GM12865 (cell line): ENCODE measurements at regions not wholly inside any gene's neighbourhood (a gene's known extent, or its start where the extent isn't known, plus 50 kb on each side); places are given as distances from the start of the nearest gene placed in this dataset.
"Not testable (repeated sequence)": the region's sequence is repeated elsewhere in the genome, so short reads cannot be mapped to it uniquely, and the experiment has no call there.

Source experiments
- DNase-seq: peaks from one replicate; pipeline ENCODE4 v3.0.0; 2010; ENCODE audit warnings: low read depth
- H3K4me3 ChIP-seq: 2 replicates; pipeline ENCODE4 v1.5.1; 2011; ENCODE audit warnings: mild to moderate bottlenecking, low read depth, low read length, control low read depth
- TF ChIP-seq, protein P1 (sequence below): IDR thresholded peaks from 2 replicates; pipeline ENCODE4 v1.5.1; 2011; ENCODE audit warnings: low read length, control low read depth, low read depth, inconsistent platforms; ENCODE audit not compliant: insufficient read depth; ENCODE audit errors: missing control alignments

DNA sequence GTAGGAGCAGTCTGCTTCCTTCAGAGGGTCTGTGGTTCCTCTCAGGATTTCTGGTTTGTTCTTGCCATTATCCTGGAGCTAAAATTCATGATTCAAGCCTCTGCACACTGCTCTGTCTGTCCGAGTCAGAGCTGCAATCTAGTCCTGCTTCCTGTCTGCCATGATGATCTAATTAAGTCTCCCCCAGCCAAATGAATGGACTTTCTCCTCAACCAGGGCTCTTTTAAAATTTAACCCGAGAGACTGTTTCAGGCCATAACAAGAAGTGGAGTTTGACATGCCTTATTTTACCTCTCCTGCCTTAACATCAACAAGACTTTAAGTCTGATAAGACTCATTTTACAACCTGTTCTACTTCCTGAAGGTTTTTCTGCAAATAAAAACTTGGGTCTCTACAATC is 1009.6 kb upstream of the DDX18 start:
- H3K4me3 ChIP-seq = no peak overlapping the region
- TF ChIP-seq, protein P1, sequence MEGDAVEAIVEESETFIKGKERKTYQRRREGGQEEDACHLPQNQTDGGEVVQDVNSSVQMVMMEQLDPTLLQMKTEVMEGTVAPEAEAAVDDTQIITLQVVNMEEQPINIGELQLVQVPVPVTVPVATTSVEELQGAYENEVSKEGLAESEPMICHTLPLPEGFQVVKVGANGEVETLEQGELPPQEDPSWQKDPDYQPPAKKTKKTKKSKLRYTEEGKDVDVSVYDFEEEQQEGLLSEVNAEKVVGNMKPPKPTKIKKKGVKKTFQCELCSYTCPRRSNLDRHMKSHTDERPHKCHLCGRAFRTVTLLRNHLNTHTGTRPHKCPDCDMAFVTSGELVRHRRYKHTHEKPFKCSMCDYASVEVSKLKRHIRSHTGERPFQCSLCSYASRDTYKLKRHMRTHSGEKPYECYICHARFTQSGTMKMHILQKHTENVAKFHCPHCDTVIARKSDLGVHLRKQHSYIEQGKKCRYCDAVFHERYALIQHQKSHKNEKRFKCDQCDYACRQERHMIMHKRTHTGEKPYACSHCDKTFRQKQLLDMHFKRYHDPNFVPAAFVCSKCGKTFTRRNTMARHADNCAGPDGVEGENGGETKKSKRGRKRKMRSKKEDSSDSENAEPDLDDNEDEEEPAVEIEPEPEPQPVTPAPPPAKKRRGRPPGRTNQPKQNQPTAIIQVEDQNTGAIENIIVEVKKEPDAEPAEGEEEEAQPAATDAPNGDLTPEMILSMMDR = no peak
- DNase-seq = no peak

DNA sequence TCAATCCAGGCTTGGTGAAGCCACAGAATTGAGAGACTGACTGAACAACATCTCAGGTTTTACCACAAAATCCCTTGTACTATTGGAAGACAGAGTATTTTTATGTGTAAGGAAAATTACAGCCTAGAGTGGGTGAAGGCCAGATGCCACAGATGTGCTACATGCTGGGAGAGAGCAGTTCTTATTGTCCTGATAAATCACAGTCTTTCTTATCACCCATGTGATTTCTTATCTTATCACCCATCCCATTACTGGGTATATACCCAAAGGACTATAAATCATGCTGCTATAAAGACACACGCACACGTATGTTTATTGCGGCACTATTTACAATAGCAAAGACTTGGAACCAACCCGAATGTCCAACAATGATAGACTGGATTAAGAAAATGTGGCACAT is 1008.0 kb upstream of the DDX18 start:
- not testable (repeated sequence) for DNase-seq, H3K4me3 ChIP-seq

DNA sequence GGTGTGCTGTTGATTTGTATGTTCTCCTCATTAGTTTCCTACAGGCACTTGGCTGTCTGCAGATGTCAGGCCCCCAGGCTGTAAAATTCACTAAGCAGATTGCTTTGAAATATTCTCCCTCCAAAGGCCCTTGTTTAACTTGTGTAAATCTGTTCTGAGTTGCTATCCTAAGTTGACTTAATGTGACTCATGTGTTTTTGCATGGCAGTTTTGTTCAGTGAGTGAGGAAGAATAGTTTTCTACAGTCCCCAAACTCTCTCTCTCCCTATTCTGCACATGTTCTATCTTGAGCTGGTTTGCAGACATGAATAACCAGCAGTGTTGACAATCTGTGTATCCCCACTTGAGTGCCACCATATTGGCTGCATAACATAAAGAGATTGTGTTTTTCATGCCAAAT is 1005.4 kb upstream of the DDX18 start:
- DNase-seq = no peak
- TF ChIP-seq, protein P1 = no peak

DNA sequence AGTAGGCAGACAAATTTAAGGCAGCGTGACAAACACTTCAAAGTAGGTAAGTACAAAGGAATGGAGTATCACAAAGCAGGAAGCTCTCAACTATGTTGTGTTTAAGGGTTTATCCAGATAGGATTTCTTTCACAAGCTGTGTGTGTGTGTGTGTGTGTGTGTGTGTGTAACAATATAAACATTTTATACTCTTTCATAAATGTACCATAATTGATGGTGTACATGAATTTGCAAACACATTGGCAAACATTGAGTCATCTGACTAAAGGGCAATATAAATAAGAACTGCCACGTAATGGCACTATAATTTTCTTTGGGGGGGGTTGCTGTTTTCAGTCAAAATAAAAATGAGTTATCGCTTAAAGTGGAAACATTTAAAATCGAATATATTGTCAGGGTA is 1004.4 kb upstream of the DDX18 start:
- TF ChIP-seq, protein P1 = no peak
- no peak overlapping the region for H3K4me3 ChIP-seq
- DNase-seq = no peak

More for the DNA sequence above, 1005.4 kb upstream of the DDX18 start:
- H3K4me3 ChIP-seq = no peak overlapping the region

DNA sequence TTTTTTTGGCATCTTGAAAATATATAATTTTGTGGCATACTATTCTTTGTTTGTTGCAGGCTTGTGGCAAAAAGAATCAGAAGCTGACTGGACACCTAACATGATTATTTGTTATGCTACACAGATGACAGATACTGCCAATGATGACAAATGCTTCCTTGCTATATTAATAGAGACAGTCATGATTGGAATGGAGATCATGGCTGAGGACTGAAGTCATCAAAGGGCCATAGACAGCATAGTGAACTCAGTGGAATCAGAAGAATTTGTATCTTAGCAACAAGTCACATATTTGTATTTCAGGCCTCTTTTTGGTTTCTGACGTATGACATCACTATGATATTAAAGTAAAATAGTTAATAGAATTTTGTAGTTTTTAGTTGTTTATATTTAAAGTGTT is 1003.8 kb upstream of the DDX18 start:
- H3K4me3 ChIP-seq = no peak overlapping the region
- TF ChIP-seq, protein P1 = no peak
- DNase-seq = no peak

DNA sequence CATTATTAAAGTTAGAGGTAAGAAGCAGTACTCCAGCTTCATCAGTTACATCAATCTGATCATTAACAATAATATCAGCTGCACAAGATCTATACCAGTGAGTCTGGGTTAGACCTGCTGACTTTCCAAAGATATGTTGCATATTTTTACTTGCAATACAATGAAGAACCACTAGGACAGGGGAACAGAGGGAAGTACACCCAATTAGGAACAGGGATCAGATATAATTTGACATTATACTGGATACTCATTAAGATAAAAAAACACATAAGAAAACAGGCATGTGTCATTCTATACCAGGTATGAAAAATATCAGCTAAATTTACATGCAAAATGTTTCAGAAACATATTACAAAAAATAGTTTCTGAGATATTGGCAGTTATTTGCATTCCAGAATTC is 995.1 kb upstream of the DDX18 start:
- no peak for DNase-seq
- no peak overlapping the region for H3K4me3 ChIP-seq
- TF ChIP-seq, protein P1 = no peak

DNA sequence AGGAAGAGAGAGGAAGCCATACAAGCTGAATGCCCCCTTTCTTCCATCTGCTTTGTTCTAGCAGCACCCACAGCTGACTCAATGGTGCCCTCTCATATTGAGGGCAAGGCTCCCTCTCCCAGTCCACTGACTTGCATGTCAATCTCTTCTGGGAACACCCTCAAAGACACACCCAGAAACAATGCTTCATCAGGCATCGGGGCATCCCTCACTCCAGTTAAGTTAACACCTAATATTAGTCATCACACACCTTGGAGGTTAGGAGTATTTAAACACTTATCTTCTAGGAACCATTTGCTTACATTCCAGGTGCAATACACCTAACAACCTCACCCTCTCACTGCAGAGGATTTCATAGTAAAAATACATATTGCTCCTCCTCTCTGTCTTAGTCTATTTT is 993.5 kb upstream of the DDX18 start:
- H3K4me3 ChIP-seq = no peak overlapping the region
- TF ChIP-seq, protein P1 = no peak

DNA sequence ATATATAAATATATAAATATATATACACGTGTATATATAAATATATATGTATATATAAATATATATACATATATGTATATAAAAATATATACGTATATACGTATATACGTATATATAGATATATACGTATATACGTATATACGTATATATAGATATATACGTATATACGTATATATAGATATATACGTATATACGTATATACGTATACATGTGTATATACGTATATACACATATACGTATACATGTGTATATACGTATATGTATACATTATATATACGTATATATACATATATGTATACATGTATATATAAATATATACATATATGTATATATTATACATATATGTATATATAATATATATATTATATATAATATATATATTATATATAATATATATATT is 984.9 kb upstream of the DDX18 start:
- H3K4me3 ChIP-seq, DNase-seq: not testable (repeated sequence)

More for the DNA sequence above, 993.5 kb upstream of the DDX18 start:
- DNase-seq = no peak
